ENCODE measurements at regions not wholly inside any gene's neighbourhood (a gene's known extent, or its start where the extent isn't known, plus 50 kb on each side); places are given as distances from the start of the nearest gene placed in this dataset.

DNA sequence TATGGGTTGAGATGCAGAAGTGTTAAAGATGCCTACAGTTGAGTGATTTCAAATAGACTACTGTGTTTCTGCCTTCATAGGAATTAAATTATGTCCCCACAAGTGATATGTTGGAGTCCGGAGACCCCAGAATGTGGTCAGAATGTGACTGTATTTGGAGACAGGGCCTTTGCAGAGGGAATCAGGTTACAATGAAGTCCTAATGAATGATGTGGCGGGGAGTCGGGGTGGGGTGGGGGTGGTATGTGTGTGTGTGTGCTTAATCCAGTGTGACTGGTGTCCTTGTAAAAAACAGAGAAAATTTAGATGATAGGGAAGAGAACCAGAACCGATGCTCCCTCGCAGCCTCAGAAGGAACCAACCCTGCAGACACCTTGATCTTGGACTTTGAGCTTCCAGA is 448.2 kb downstream of the QKI start:
- in situ Hi-C loops (cut with HindIII; ENCODE audit: extremely low pct_ligation_motif_present, low pct_unique_long_range_greater_than_20kb) (no loop called here), intact Hi-C loops (cut with micrococcal nuclease; ENCODE audit: unreplicated experiment) (no loop called here)
- H3K9me3 ChIP-seq (ENCODE audit: low read length) = peaks cover 8% of the 10 kb centered on the region; the same call in 1 of the 2 replicates
- ChIA-PET POLR2A (no interaction called here), CTCF (ENCODE audit: low intra/inter-chr PET ratio, low total read pairs) (no interaction called here)
- no peaks in the 10 kb centered on the region for H3K36me3 ChIP-seq (replicated peaks in 1 of 2; ENCODE audit: control insufficient read depth in 1 of 2, insufficient read depth in 2 of 2, low read length in 2 of 2)
- no TSS peak for BruUV-seq (replicated peaks)
- H3K79me2 ChIP-seq (ENCODE audit: insufficient read depth, low read length) = no peaks in the 10 kb centered on the region
- H3K9ac ChIP-seq (ENCODE audit: insufficient read depth, low read depth, low read length) = no peak overlapping the region
- WGBS (ENCODE audit: low lambda C conversion rate) = 78% methylated on average over 5 of the region's 5 CpGs
- no peak overlapping the region for H3K27ac ChIP-seq (ENCODE audit: extremely low read length, insufficient read depth, low read length)
- no peaks in the 10 kb centered on the region for H4K20me1 ChIP-seq (ENCODE audit: insufficient read depth, low read length)
- peaks cover 3 to 29% of the 10 kb centered on the region in 2 experiments; a peak in 4 of 5 replicates for H3K27me3 ChIP-seq (ENCODE audit: control insufficient read depth in 1 of 2, insufficient read depth in 2 of 2, low read length in 2 of 2)
- ATAC-seq (no peak), DNase-seq (ENCODE audit: low spot score) (no peak), FAIRE-seq (no peak)
- H3K4me3 ChIP-seq (replicated peaks in 1 of 3; ENCODE audit: insufficient read depth in 1 of 3, low read depth in 2 of 3, low read length in 3 of 3) = no peak overlapping the region
- no peak overlapping the region for H3K4me2 ChIP-seq (ENCODE audit: low read depth, low read length)
- no peaks in the 10 kb centered on the region for H3K4me1 ChIP-seq (ENCODE audit: insufficient read depth, low read length)
- no peak overlapping the region for H2AFZ ChIP-seq (ENCODE audit: low read length)
- TF ChIP-seq ZNF230 (CRISPR knock-in tag; IDR thresholded peaks at IDR 0.05) (no peak), SIX1 (CRISPR knock-in tag; IDR thresholded peaks at IDR 0.05; ENCODE audit: borderline replicate concordance) (no peak), DNMT1 (CRISPR knock-in tag; IDR thresholded peaks at IDR 0.05) (no peak), ZNF431 (CRISPR knock-in tag; IDR thresholded peaks at IDR 0.05; ENCODE audit: borderline replicate concordance, low read depth) (no peak), GPN1 (CRISPR knock-in tag; IDR thresholded peaks at IDR 0.05; ENCODE audit: borderline replicate concordance) (no peak), ZSCAN21 (CRISPR knock-in tag; IDR thresholded peaks at IDR 0.05; ENCODE audit: borderline replicate concordance) (no peak), HDAC2 (CRISPR knock-in tag; IDR thresholded peaks at IDR 0.05) (no peak), PAX8 (CRISPR knock-in tag; IDR thresholded peaks at IDR 0.05; ENCODE audit: borderline replicate concordance) (no peak)
- TF ChIP-seq, protein P1, sequence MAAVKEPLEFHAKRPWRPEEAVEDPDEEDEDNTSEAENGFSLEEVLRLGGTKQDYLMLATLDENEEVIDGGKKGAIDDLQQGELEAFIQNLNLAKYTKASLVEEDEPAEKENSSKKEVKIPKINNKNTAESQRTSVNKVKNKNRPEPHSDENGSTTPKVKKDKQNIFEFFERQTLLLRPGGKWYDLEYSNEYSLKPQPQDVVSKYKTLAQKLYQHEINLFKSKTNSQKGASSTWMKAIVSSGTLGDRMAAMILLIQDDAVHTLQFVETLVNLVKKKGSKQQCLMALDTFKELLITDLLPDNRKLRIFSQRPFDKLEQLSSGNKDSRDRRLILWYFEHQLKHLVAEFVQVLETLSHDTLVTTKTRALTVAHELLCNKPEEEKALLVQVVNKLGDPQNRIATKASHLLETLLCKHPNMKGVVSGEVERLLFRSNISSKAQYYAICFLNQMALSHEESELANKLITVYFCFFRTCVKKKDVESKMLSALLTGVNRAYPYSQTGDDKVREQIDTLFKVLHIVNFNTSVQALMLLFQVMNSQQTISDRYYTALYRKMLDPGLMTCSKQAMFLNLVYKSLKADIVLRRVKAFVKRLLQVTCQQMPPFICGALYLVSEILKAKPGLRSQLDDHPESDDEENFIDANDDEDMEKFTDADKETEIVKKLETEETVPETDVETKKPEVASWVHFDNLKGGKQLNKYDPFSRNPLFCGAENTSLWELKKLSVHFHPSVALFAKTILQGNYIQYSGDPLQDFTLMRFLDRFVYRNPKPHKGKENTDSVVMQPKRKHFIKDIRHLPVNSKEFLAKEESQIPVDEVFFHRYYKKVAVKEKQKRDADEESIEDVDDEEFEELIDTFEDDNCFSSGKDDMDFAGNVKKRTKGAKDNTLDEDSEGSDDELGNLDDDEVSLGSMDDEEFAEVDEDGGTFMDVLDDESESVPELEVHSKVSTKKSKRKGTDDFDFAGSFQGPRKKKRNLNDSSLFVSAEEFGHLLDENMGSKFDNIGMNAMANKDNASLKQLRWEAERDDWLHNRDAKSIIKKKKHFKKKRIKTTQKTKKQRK (IDR thresholded peaks at IDR 0.05; ENCODE audit: low read length) = no peak
- TF ChIP-seq, protein P2, sequence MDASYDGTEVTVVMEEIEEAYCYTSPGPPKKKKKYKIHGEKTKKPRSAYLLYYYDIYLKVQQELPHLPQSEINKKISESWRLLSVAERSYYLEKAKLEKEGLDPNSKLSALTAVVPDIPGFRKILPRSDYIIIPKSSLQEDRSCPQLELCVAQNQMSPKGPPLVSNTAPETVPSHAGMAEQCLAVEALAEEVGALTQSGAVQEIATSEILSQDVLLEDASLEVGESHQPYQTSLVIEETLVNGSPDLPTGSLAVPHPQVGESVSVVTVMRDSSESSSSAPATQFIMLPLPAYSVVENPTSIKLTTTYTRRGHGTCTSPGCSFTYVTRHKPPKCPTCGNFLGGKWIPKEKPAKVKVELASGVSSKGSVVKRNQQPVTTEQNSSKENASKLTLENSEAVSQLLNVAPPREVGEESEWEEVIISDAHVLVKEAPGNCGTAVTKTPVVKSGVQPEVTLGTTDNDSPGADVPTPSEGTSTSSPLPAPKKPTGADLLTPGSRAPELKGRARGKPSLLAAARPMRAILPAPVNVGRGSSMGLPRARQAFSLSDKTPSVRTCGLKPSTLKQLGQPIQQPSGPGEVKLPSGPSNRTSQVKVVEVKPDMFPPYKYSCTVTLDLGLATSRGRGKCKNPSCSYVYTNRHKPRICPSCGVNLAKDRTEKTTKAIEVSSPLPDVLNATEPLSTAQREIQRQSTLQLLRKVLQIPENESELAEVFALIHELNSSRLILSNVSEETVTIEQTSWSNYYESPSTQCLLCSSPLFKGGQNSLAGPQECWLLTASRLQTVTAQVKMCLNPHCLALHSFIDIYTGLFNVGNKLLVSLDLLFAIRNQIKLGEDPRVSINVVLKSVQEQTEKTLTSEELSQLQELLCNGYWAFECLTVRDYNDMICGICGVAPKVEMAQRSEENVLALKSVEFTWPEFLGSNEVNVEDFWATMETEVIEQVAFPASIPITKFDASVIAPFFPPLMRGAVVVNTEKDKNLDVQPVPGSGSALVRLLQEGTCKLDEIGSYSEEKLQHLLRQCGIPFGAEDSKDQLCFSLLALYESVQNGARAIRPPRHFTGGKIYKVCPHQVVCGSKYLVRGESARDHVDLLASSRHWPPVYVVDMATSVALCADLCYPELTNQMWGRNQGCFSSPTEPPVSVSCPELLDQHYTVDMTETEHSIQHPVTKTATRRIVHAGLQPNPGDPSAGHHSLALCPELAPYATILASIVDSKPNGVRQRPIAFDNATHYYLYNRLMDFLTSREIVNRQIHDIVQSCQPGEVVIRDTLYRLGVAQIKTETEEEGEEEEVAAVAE (CRISPR knock-in tag; IDR thresholded peaks at IDR 0.05; ENCODE audit: borderline replicate concordance) = no peak
- TF ChIP-seq, protein P3, sequence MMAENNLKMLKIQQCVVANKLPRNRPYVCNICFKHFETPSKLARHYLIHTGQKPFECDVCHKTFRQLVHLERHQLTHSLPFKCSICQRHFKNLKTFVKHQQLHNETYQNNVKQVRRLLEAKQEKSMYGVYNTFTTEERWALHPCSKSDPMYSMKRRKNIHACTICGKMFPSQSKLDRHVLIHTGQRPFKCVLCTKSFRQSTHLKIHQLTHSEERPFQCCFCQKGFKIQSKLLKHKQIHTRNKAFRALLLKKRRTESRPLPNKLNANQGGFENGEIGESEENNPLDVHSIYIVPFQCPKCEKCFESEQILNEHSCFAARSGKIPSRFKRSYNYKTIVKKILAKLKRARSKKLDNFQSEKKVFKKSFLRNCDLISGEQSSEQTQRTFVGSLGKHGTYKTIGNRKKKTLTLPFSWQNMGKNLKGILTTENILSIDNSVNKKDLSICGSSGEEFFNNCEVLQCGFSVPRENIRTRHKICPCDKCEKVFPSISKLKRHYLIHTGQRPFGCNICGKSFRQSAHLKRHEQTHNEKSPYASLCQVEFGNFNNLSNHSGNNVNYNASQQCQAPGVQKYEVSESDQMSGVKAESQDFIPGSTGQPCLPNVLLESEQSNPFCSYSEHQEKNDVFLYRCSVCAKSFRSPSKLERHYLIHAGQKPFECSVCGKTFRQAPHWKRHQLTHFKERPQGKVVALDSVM (CRISPR knock-in tag; IDR thresholded peaks at IDR 0.05) = no peak
- TF ChIP-seq, protein P4, sequence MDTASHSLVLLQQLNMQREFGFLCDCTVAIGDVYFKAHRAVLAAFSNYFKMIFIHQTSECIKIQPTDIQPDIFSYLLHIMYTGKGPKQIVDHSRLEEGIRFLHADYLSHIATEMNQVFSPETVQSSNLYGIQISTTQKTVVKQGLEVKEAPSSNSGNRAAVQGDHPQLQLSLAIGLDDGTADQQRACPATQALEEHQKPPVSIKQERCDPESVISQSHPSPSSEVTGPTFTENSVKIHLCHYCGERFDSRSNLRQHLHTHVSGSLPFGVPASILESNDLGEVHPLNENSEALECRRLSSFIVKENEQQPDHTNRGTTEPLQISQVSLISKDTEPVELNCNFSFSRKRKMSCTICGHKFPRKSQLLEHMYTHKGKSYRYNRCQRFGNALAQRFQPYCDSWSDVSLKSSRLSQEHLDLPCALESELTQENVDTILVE (CRISPR knock-in tag; IDR thresholded peaks at IDR 0.05) = no peak
- TF ChIP-seq, protein P5, sequence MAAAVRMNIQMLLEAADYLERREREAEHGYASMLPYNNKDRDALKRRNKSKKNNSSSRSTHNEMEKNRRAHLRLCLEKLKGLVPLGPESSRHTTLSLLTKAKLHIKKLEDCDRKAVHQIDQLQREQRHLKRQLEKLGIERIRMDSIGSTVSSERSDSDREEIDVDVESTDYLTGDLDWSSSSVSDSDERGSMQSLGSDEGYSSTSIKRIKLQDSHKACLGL (CRISPR knock-in tag; IDR thresholded peaks at IDR 0.05) = no peak

Data from HepG2 (cell line).